NOMO-1 (cell line): ENCODE measurements at regions not wholly inside any gene's neighbourhood (a gene's known extent, or its start where the extent isn't known, plus 50 kb on each side); places are given as distances from the start of the nearest gene placed in this dataset.
"Not testable (repeated sequence)": the region's sequence is repeated elsewhere in the genome, so short reads cannot be mapped to it uniquely, and the experiment has no call there.

ENCODE experiments used
- DNase-seq, 2 experiments: peaks; one replicate each; lab custom pipeline; 2025; ENCODE audit not compliant: unreplicated experiment in 2 of 2; lab: John Stamatoyannopoulos, UW

GRCh38 chr3:159669766-159670165 is 318.9 kb upstream of the IL12A start:
- DNase-seq: no peak

GRCh38 chr3:159672728-159673688 is 315.6 kb upstream of the IL12A start:
- DNase-seq: no peak

GRCh38 chr3:159674583-159674982 is 314.1 kb upstream of the IL12A start:
- DNase-seq: no peak

DNA sequence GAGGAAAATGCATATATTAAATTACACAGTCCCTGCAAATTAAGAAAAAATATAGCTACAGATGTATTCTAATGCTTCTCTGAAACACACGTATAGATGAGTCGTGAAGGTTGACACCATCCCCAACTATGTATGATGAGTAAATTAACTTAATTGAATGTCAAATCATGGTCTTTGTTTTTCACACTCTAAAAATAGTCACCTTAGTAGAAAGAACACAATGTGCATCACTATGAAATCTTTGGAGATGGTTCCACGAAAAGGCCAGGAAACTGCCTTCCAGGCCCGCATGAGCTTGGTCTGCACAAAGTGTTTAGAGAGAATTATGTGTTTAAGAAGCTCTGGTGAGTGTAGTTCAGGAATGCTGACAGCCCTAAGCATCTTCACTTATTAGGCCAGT is 313.4 kb upstream of the IL12A start:
- DNase-seq: no peak

- no peak for DNase-seq
These were observed 308.7 kb upstream of the IL12A start for GRCh38 chr3:159679900-159680299.

- not testable (repeated sequence) for DNase-seq
These were observed 306.9 kb upstream of the IL12A start for GRCh38 chr3:159681717-159682116.

GRCh38 chr3:159685801-159686200 is 302.8 kb upstream of the IL12A start:
- no peak for DNase-seq

GRCh38 chr3:159693226-159693625 is 295.4 kb upstream of the IL12A start:
- no peak for DNase-seq

DNA sequence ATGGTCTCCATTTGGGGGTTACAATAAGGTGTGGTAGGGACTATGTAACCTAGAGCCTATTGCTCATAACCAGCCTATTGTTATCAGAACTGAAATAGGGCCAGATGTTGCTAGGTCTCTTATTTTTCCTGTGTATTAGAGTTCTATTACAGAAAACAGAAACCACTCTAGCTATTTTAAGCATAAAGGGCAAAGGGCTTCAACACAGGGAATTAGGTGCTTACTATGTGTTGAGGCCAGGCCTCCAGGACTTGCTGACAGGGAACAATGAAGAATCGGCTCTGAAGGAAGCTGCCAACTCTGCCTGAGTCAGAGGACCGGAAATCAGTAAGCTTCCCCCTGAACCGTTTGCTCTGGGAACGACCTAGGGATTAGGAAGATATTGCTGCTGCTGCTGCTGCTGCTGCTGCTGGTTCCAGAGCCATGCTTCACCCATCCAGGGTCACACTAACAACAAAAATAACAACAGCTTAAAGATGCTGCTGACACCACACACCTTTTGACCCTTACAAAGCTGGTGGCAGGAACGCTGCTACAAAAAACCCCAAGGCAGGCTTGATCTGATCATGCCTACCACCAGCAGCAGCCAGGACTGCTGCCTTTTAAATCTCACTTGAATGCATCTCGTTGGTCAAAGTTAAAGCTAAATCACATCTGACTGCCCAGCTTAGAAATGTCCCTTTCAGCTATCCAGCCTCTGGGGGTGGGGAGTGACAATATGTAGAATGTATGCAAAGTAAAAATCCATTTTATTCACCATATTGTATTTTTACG is 276.9 kb upstream of the IL12A start:
- no peak for DNase-seq

GRCh38 chr3:159721324-159721723 is 267.3 kb upstream of the IL12A start:
- no peak for DNase-seq

- no peak for DNase-seq
These were observed 265.3 kb upstream of the IL12A start for GRCh38 chr3:159723295-159723694.

DNA sequence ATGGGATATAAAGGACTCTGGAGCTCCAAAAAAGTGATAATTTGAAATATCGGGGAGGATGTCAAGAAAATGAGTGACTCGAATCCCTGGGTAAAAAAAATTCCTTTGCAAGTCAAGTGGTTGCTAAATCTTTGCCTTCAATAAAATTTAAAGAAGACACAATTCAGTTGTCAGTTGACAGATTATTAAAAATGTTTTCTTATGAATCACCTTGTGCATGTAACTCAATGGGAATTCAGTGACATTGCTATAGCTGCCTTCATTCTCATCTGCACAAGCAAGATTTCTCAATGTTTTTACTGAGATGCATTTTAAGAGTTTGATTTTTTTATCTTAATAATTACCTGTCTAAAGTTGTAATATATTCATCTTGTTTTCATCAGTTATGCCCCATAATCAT is 264.0 kb upstream of the IL12A start:
- DNase-seq: no peak

GRCh38 chr3:159726231-159726964 is 262.2 kb upstream of the IL12A start:
- no peak for DNase-seq

DNA sequence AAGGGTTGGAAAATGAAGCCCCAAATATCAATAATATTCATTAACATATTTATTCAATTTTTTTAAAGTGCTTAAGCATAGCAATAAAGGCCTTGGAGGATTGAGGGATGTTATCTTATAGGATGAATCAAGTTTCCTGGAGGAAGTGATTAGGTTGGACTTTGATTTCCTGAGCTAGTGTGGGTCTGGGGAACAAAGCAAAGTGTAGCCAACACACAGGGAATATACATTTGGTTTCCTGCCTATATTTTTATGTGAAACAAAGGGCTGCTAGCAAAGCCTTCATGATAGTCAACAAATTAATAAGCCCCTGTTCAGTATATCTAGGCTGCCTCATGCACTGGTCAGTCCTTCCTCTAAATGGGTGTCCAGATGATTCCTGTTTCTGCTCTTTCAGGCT is 261.1 kb upstream of the IL12A start:
- no peak for DNase-seq

- DNase-seq: no peak
These were observed 257.4 kb upstream of the IL12A start for GRCh38 chr3:159731254-159731653.

DNA sequence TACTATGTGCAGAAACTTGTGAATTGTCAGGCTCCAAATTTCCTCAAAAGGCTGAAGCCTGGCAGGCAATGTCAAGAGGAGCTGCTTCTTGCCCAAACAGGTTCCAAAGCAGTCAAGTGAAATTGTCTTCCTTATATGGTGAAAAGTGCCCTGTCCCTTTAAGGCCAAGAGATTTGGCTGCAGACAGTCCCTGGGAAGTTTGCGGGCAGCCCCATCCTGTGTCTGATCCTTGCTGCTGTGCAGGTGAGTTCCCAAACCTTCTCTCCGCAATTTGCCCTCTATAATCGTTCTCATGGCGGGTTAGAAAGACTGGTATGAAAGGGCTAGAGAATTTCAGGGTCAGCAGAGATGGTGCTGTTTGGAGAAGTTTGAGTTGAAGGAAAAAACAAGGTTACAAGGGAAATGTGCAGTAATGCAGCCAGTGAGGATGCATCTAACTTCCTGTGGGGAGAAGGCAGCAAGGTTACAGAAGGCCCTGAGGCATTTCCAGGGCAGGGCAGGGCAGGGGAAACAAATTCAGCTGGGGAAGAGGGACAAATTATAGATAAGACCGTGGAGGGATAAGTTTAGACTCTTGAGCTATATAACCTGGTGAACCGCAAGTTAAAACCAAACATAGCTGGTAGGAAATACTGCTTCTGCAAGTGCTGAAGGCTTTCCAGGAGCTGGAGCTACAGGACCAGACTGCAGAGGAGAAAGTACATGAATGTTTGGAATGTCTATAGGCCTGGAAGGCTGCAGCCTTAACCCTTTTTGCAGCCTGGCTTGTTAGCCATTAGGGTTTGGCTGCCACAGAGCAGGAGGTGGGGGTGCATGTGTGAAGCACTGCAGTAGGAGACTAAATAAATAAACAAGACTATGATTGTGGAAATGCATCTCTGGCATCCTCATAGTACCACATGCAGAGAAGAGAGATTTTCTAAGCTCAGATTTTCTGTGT is 256.2 kb upstream of the IL12A start:
- no peak for DNase-seq

GRCh38 chr3:159733194-159733860 is 255.3 kb upstream of the IL12A start:
- DNase-seq: no peak

DNA sequence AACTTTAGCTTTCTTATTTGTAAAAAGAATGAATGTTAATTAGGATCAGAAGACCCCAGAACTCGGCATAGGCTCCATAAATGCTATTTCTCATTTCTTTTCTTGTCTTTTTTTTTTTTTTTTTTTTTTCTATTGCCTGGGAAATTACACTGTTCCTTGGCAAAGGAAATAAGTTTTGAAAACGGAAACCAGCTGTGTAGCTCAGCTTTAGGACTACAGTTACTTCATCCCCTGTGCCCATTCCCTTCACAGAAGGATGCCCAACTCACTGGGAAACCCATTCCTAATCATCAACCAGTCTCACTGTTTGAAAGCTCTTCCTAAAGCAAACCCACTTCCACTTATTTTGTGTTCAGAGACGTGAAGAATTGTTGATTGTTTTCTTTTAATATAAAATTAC is 254.0 kb upstream of the IL12A start:
- DNase-seq: no peak

- no peak for DNase-seq
These were observed 249.5 kb upstream of the IL12A start for GRCh38 chr3:159739166-159739565.

DNA sequence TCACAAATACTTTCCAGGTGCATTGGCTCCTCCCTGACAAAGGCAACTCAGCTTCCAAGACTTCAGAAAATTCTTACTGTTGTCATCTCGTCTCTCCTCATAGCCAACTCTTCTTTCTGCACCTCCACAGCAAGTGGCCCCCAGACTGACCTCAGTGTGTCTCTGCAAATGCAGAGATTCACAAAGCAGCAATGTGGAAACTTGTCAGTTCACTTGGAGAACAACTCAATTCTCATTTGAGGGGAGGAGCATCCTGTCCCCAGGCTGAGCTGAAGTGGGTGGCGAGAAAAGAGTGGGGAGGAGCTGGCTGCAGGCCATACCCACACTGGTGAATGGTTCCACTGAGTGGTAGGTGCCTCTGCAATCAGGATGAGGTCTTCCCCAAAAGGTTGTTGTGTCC is 248.7 kb upstream of the IL12A start:
- no peak for DNase-seq
